Midbrain (tissue), 1 donor: ENCODE measurements at regions not wholly inside any gene's neighbourhood (a gene's known extent, or its start where the extent isn't known, plus 50 kb on each side); places are given as distances from the start of the nearest gene placed in this dataset.
A peak's percentile ranks its signal among the peaks of the same experiment; 100 is the strongest.

ENCODE experiments used
- DNase-seq: peaks from one replicate; lab custom pipeline; 2025; lab: John Stamatoyannopoulos, UW

GRCh38 chr11:95485115-95485900 lies 254.3 kb upstream of the SESN3 start:
- DNase-seq = no peak

- DNase-seq = no peak
Measured at GRCh38 chr11:95483339-95483738, 252.3 kb upstream of the SESN3 start.

- no peak for DNase-seq
Measured at GRCh38 chr11:95478003-95478402, 247.0 kb upstream of the SESN3 start.

- no peak for DNase-seq
Measured at GRCh38 chr11:95469258-95469657, 238.3 kb upstream of the SESN3 start.

- no peak for DNase-seq
Measured at GRCh38 chr11:95466416-95466815, 235.4 kb upstream of the SESN3 start.

GRCh38 chr11:95465887-95466286 lies 234.9 kb upstream of the SESN3 start:
- no peak for DNase-seq

GRCh38 chr11:95461858-95462257 lies 230.9 kb upstream of the SESN3 start:
- no peak for DNase-seq

- DNase-seq = no peak
Measured at GRCh38 chr11:95461348-95461747, 230.3 kb upstream of the SESN3 start.

- no peak for DNase-seq
Measured at GRCh38 chr11:95459291-95460042, 228.5 kb upstream of the SESN3 start.

GRCh38 chr11:95456714-95457491 lies 225.9 kb upstream of the SESN3 start:
- no peak for DNase-seq

- no peak for DNase-seq
Measured at GRCh38 chr11:95455228-95455970, 224.4 kb upstream of the SESN3 start.

- peak; percentile 33 for DNase-seq
Measured at GRCh38 chr11:95453616-95454171, 222.7 kb upstream of the SESN3 start.

GRCh38 chr11:95451682-95452081 lies 220.7 kb upstream of the SESN3 start:
- DNase-seq = no peak

GRCh38 chr11:95451261-95451660 lies 220.3 kb upstream of the SESN3 start:
- no peak for DNase-seq

GRCh38 chr11:95450547-95451123 lies 219.6 kb upstream of the SESN3 start:
- no peak for DNase-seq

- no peak for DNase-seq
Measured at GRCh38 chr11:95445746-95446333, 214.8 kb upstream of the SESN3 start.

- no peak for DNase-seq
Measured at GRCh38 chr11:95444309-95445241, 213.6 kb upstream of the SESN3 start.

GRCh38 chr11:95443386-95443785 lies 212.4 kb upstream of the SESN3 start:
- no peak for DNase-seq

- no peak for DNase-seq
Measured at GRCh38 chr11:95442531-95443050, 211.6 kb upstream of the SESN3 start.
